Progenitor cell of endocrine pancreas (in vitro differentiated cells): ENCODE measurements at regions not wholly inside any gene's neighbourhood (a gene's known extent, or its start where the extent isn't known, plus 50 kb on each side); places are given as distances from the start of the nearest gene placed in this dataset.
"Not testable (repeated sequence)": the region's sequence is repeated elsewhere in the genome, so short reads cannot be mapped to it uniquely, and the experiment has no call there.

Experiments
- DNase-seq: peaks from one replicate; pipeline ENCODE4 v3.0.0; 2021; ENCODE audit warnings: low spot score; ENCODE audit not compliant: unreplicated experiment
- H3K27ac Mint-ChIP-seq: 2 replicates; pipeline ENCODE4 v1.8.0; 2021; ENCODE audit warnings: mild to moderate bottlenecking, moderate library complexity, mixed read lengths
- H3K27me3 Mint-ChIP-seq: 2 replicates; pipeline ENCODE4 v1.8.0; 2021; ENCODE audit warnings: mixed read lengths
- H3K36me3 Mint-ChIP-seq: 2 replicates; pipeline ENCODE4 v1.8.0; 2022; ENCODE audit warnings: mixed read lengths; ENCODE audit not compliant: insufficient read depth
- H3K4me1 Mint-ChIP-seq: 2 replicates; pipeline ENCODE4 v1.8.0; 2021; ENCODE audit warnings: low read depth, mixed read lengths
- H3K4me3 Mint-ChIP-seq: 2 replicates; pipeline ENCODE4 v1.8.0; 2021; ENCODE audit warnings: low read depth, mild to moderate bottlenecking, moderate library complexity, mixed read lengths
- H3K9me3 Mint-ChIP-seq: 2 replicates; pipeline ENCODE4 v1.8.0; 2021; ENCODE audit warnings: low read depth, mixed read lengths
- CTCF ChIP-seq: fragments of 200-600 bp; sonication (generic); IDR thresholded peaks from one replicate; pipeline ENCODE4 v1.5.0; 2021; ENCODE audit warnings: antibody characterized with exemption, mild to moderate bottlenecking; ENCODE audit not compliant: unreplicated experiment

GRCh38 chr4:60461551-60461950, 738.6 kb upstream of the ADGRL3 start:
- DNase-seq = no peak
- peaks cover 13% of the 10 kb centered on the region for H3K9me3 Mint-ChIP-seq
- H3K27me3 Mint-ChIP-seq = no peaks in the 10 kb centered on the region
- H3K27ac Mint-ChIP-seq = no peak overlapping the region
- H3K4me3 Mint-ChIP-seq = no peak overlapping the region
- no peaks in the 10 kb centered on the region for H3K36me3 Mint-ChIP-seq
- no peak for TF ChIP-seq CTCF
- H3K4me1 Mint-ChIP-seq = no peaks in the 10 kb centered on the region

GRCh38 chr4:60463857-60464502, 736.1 kb upstream of the ADGRL3 start:
- Mint-ChIP-seq H3K9me3 (peaks cover 13% of the 10 kb centered on the region), H3K27ac (no peak overlapping the region), H3K4me3 (no peak overlapping the region), H3K4me1 (no peaks in the 10 kb centered on the region), H3K36me3 (no peaks in the 10 kb centered on the region), H3K27me3 (no peaks in the 10 kb centered on the region)
- DNase-seq = no peak
- peak; percentile 37 for TF ChIP-seq CTCF

- Mint-ChIP-seq H3K9me3 (no peaks in the 10 kb centered on the region), H3K36me3 (no peaks in the 10 kb centered on the region), H3K27ac (no peak overlapping the region), H3K27me3 (peaks cover 3% of the 10 kb centered on the region), H3K4me3 (no peak overlapping the region), H3K4me1 (no peaks in the 10 kb centered on the region)
- no peak for DNase-seq
- no peak for TF ChIP-seq CTCF
Measured at GRCh38 chr4:60482921-60483351, 717.2 kb upstream of the ADGRL3 start.

GRCh38 chr4:60485276-60485675, 714.9 kb upstream of the ADGRL3 start:
- no peak for TF ChIP-seq CTCF
- DNase-seq = no peak
- Mint-ChIP-seq H3K27me3 (peaks cover 3% of the 10 kb centered on the region), H3K36me3 (no peaks in the 10 kb centered on the region), H3K9me3 (no peaks in the 10 kb centered on the region), H3K27ac (no peak overlapping the region), H3K4me3 (no peak overlapping the region), H3K4me1 (no peaks in the 10 kb centered on the region)

- DNase-seq, H3K27ac Mint-ChIP-seq, H3K9me3 Mint-ChIP-seq, H3K4me3 Mint-ChIP-seq, H3K4me1 Mint-ChIP-seq, H3K36me3 Mint-ChIP-seq, H3K27me3 Mint-ChIP-seq: not testable (repeated sequence)
Measured at GRCh38 chr4:60487118-60487761, 712.9 kb upstream of the ADGRL3 start.

- TF ChIP-seq CTCF = no peak
- no peaks in the 10 kb centered on the region for H3K4me1 Mint-ChIP-seq
- no peak overlapping the region for H3K27ac Mint-ChIP-seq
- DNase-seq = no peak
- no peak overlapping the region for H3K4me3 Mint-ChIP-seq
- no peaks in the 10 kb centered on the region for H3K9me3 Mint-ChIP-seq
- H3K36me3 Mint-ChIP-seq = no peaks in the 10 kb centered on the region
- H3K27me3 Mint-ChIP-seq = no peaks in the 10 kb centered on the region
Measured at GRCh38 chr4:60500810-60501209, 699.3 kb upstream of the ADGRL3 start.
